NCI-H2196 (cell line): ENCODE measurements at regions not wholly inside any gene's neighbourhood (a gene's known extent, or its start where the extent isn't known, plus 50 kb on each side); places are given as distances from the start of the nearest gene placed in this dataset.

Source experiments
- DNase-seq: peaks from one replicate; lab custom pipeline; 2025; ENCODE audit not compliant: unreplicated experiment; lab: John Stamatoyannopoulos, UW

GRCh38 chr14:95387826-95388445 lies 68.2 kb upstream of the CLMN start:
- DNase-seq, result no peak

GRCh38 chr14:95386536-95387095 lies 66.9 kb upstream of the CLMN start:
- no peak for DNase-seq

GRCh38 chr14:95385701-95386100 lies 66.0 kb upstream of the CLMN start:
- DNase-seq, result no peak

GRCh38 chr14:95382747-95383146 lies 63.0 kb upstream of the CLMN start:
- DNase-seq, result no peak

GRCh38 chr14:95381726-95382125 lies 62.0 kb upstream of the CLMN start:
- DNase-seq, result no peak

- DNase-seq, result no peak
Observed at GRCh38 chr14:95380350-95381042, 60.8 kb upstream of the CLMN start.

- no peak for DNase-seq
Observed at GRCh38 chr14:95379634-95380033, 59.9 kb upstream of the CLMN start.

GRCh38 chr14:95375539-95376109 lies 55.9 kb upstream of the CLMN start:
- no peak for DNase-seq

GRCh38 chr14:95374239-95374997 lies 54.7 kb upstream of the CLMN start:
- no peak for DNase-seq

GRCh38 chr14:95370076-95370475 lies 50.4 kb upstream of the CLMN start:
- no peak for DNase-seq
